ENCODE measurements at regions not wholly inside any gene's neighbourhood (a gene's known extent, or its start where the extent isn't known, plus 50 kb on each side); places are given as distances from the start of the nearest gene placed in this dataset.
"Not testable (repeated sequence)": the region's sequence is repeated elsewhere in the genome, so short reads cannot be mapped to it uniquely, and the experiment has no call there.

DNA sequence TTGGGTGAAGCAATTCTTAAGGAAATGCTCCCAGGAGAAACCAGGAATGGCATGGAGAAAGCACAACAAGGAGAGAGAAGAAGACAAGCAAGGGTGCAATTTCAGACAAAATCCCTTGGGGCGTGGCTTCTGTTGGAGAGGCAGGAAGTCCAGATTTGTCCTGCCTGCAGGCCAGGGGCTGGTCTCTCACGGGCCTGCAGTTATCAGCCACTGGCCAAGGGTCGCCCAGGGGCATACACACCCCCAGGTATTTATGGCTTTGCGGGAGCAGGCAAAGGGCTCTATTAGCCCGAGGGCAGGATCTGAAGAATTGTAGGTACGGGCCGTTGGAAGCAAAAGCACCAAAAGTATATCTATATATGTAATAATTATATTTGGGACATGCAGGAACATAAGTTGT lies 87.7 kb downstream of the IYD start:
- DNase-seq (ENCODE audit: low read depth in 4 of 4, low spot score in 2 of 4), result no peak

DNA sequence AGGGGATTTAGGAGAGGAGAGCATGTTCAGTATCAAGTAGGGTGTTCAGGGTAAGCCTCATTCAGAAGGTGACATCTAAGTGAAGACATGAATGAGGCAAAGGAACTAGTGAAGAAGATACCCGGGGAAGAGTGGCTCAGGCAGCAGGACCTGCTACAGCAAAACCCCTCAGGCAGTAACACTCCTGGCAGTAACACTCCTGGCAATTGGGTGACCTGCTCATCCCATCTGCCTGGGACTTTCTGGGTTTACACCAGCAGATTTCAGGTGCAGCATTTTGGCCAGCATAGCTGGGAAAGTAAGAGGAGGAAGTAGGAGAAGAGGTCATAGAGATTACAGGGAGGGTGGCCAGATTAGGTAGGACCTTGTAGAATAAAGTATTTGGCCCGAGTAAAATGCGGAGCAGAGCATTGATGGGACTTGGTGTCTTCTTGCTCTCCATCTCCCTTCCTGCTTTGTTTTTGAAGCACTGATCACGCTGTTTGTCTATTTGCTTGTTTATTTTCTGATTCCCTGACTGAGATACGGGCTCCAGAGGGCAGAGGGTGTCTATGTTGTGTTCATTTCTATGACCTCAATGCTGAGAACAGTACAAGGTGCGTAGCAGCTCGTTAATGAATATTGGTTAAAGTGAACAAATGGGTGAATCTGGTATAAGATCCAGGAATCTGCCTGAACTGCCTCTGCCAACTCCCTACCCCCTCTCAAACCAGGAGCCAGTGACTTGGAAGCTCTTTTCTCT lies 88.3 kb downstream of the IYD start:
- DNase-seq (ENCODE audit: low read depth in 4 of 4, low spot score in 2 of 4), result no peak

DNA sequence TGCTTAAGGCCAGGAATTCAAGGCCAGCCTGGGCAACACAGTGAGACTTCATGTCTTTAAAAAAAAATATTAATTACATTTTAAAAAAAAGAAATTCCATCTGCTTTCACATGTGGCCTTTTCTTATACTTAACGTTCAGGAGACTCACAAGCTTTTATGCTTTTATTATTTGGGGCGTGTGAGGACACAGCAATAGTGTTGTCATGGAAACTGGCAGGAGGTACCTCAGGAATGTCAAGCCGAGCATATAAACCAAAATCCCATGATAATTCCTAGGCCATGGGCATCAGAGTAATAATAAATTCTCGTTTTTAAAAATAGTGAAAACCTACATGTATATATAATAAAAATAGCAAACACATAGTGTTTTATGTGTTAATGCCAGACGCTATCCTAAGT lies 89.8 kb downstream of the IYD start:
- DNase-seq (ENCODE audit: low read depth in 4 of 4, low spot score in 2 of 4), result no peak

DNA sequence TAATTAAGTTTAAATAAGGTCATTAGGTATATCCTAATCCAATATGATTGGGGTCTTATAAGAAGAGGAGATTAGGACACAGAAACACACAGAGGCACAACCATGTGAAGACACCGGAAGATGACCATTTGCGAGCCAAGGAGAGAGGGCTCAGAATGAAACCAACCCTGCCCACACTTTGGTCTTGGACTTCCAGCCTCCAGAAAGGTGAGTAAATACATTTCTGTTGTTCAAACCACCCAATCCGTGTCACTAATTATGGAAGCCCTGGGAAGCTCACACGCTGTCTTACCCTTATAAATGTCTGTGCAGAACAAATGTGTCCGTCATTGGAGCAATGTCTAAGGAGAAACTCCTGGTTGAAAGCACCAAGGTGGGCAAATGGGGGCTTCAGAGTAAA lies 95.0 kb downstream of the IYD start:
- no peak for DNase-seq (ENCODE audit: low read depth in 4 of 4, low spot score in 2 of 4)

DNA sequence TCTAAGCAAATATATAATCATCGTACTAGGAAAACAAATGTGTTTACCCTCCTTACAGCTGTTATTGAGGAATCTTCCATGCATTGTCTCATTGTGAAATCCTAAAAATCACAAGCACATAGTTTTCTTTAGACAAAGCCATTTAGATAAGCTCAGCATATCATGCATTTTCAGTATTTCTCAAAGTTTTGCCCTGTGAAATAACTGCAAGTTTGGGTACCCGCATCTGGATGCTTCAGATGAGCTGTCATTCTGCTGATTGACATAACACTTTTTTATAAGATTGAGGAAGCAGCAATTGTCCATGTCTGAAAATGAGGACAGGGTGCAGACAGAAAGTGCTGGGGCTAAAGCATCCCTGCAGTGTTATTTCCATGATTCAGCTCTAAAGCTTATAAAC lies 96.2 kb downstream of the IYD start:
- no peak for DNase-seq (ENCODE audit: low read depth in 4 of 4, low spot score in 2 of 4)

DNA sequence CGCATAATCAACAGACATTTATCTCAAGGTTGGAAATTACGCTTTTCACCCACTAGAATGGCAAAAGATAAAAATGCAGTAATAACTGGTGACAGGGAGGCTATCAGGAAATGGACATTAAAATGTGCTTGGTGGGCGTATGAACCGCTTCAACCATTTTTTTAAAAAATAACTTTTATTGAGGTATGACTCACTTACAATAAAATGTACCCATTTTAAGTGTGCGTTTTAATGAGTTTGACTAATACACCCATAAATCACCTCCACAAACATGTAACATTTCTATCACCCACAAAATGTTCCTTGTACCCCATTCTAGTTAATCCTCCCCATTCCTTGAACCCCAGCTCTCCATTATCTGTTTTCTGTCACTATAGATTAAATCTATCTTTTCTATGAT lies 96.8 kb downstream of the IYD start:
- no peak for DNase-seq (ENCODE audit: low read depth in 4 of 4, low spot score in 2 of 4)

DNA sequence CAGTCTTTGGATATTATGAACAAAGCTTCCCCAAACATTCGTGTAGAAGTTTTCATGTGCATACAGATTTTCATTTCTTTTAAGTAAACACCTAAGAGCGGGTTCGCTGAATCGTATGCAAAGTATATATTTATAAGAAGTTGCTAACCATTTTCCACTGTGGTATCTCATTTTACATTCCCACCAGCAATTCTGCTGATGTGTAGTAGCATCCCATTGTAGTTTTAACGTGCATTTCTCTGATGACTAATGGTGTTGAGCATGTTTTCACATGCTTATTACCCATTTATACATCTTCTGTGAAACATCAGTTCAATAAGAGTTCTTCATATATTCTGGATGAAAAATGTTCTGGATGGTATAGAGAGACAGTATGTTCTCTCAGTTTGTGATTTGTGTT lies 97.4 kb downstream of the IYD start:
- no peak for DNase-seq (ENCODE audit: low read depth in 4 of 4, low spot score in 2 of 4)

DNA sequence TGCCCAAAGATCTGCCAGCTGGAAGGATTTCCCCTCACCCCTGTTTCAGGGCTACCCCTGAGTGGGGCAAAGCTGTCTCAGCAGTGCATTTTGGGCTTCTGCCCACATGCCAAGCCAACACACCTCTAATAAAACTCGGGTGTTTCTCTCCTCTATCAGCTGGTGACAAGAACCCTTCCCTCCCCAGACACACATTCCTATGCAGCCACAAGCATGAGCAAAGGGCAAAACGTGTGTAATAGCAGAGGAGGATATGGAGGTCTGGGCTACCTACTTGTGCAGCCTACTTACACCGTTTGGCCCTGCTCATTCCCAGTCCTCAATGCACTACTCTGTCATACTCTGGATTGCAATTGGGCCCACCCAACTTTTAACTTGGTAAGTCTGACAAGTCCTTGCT lies 101.3 kb downstream of the IYD start:
- DNase-seq (ENCODE audit: low read depth in 4 of 4, low spot score in 2 of 4), result no peak

DNA sequence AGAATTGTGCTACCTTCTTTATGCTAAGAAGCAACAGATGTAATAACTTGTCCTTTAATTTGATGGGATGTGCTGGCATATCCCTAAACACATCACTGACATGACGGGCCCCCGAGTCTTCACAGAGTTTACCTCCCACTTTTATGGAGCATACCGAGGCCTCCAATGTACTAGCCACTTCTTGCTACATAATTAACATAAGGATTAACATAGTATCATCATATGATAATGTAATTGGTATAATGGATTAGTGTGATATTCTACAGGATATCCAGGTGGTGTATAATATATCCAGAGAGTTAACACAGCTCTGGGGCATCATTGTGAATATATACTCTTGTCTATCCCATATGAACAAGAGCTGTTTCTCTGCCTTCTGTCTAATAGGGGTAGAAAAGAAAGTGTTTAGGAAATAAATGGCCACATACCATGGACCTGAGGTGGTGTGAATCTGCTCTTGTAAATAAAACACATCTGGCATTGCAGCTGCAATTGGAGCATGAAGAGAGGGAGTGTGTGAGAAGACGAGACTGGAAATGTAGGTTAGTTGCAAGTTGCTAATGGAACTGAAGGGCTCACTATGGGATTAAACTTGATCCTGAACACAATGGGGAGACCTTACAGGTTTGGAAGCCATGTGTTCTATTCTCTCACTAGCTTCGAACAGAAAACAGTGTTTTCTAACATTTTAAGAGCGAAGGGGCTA lies 102.3 kb downstream of the IYD start:
- no peak for DNase-seq (ENCODE audit: low read depth in 4 of 4, low spot score in 2 of 4)

DNA sequence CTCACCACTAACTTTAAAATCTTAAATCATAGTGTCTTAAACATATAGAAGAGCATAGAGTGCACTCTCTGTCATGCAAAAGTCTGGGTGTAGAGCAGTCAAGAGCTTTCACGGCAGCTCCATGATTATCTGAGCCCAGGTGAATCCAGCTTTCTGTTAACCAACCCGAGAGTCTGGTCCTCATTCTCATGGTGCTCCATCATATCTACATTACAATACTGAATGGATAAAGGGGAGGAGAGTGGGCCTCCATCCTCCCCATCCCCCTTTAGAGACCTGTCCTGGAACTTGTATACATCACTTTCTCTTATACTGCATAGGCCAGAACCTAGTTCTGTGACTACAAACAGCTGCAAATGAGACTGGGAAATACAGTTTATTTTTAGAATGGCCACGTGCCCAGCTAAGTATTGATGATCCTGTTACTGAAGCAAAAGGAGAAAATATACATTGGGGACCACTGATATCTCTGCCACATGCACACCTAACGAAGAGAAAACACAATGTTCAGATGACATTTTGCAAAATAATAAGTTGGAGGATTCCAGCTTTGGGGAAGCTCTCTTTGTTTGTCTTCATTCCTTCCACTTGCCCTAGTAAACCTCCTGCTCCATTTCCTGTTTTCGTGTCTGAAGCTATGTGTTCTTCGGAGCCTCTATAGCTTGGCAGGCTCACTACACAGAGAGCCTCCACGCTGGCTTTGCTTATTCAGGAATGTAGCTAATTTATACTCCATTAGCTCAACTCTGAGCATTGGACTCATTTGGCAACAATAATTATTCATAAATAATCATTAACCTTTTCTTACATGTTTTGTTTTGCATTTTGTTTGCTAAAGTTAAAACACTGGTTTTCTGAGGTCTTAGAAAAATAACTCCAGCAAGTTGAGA lies 110.1 kb downstream of the IYD start:
- DNase-seq (ENCODE audit: low read depth in 4 of 4, low spot score in 2 of 4), result peak in 3 of 4 donors; percentile 32 to 56 (median 38)

DNA sequence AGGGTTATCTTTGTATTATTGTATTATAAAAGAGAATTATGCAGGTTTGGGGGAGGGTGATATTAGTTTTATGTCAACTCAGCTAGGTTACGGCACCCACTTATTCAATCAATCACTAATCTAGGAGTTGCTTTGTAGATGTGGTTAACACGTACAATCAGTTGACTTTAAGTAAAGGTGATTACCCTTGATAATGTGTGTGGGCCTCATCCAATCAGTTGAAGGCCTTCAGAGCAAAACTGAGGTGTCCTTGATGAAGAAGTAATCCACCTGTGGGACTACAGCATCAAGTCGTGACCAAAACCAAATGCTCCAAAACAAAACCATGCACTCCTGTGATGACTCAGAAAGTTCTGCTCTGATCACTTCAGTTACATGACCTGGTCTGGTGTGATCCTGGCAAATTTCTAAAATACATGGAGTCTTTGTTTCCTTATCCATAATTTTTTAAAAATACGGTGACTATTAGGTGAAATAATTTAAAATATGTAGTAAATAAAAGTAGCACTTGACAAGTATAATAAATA lies 114.1 kb downstream of the IYD start:
- DNase-seq (ENCODE audit: low read depth in 4 of 4, low spot score in 2 of 4), result no peak

DNA sequence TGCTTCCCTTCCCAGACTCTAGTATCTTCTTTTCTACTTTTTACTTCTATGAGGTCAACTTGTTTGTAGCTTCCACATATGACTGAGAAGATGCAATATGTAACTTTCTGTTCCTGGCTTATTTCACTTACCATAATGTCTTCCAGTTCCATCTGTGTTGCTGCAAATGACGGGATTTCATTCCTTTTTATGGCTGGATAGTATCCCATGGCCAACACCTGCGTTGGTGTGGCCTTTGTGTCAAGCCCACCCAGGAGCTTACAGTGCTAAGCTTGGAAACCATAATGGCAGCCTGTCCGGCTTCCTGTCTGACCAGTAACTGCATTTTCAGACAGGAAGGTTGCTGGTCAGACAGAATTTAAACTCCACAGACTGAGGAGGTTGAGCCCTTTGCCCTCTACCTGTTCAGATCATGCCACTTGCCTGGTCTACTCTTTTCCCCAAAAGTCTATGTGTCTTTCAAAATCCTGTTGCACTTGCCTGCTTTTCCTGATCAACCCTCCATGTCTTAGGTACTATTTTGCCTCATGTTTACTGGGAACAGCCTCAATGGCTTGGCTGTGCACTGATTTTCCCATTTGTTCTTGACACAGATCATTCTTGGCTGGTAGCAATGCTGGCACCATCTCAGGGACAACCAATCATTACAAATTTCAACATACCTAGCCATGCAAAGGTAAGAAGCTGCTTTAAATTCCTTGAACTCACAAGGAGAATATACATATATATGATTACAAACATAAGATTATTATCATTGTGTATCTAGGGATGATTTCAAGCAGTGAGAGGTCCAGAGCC lies 114.3 kb upstream of the PLEKHG1 start:
- no peak for DNase-seq (ENCODE audit: low read depth in 4 of 4, low spot score in 2 of 4)

DNA sequence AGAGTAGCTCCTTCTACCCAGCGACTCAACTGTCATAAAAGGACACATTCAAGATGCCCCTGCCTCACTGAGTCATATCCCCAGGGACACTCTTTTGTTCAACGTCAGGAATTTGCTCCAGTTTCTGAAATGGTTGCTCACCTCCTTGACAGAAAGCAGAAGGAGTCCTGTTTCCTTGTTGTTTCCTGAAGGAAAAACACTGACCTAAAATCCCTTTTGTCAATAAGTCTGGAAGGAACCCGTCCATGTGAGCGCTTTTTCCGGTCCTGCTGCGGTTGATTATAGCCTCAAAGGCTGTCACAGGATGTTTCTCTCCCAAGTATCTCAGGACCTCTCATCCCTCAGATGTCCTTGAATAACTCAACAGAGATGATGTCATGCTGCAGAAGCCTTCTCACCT lies 113.6 kb upstream of the PLEKHG1 start:
- no peak for DNase-seq (ENCODE audit: low read depth in 4 of 4, low spot score in 2 of 4)

DNA sequence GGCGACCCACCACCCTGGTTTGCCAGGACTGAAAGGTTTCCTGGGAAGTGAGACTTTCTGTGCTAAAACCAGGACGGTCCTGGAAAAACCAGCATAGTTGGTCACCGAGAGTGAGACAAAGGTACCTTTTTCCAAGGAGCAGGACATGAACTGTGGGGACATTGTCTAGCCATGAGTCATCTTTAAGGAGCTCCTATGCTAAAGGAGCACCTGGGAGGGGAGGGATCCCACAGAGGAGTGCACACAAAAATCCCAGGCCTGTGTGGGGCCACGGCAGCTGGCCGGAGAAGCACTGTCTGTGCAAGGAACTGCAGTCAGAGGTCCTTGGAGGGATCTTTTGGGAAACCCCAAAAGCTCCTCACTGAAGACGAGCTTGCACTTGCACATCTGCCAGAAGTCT lies 109.1 kb upstream of the PLEKHG1 start:
- no peak for DNase-seq (ENCODE audit: low read depth in 4 of 4, low spot score in 2 of 4)

DNA sequence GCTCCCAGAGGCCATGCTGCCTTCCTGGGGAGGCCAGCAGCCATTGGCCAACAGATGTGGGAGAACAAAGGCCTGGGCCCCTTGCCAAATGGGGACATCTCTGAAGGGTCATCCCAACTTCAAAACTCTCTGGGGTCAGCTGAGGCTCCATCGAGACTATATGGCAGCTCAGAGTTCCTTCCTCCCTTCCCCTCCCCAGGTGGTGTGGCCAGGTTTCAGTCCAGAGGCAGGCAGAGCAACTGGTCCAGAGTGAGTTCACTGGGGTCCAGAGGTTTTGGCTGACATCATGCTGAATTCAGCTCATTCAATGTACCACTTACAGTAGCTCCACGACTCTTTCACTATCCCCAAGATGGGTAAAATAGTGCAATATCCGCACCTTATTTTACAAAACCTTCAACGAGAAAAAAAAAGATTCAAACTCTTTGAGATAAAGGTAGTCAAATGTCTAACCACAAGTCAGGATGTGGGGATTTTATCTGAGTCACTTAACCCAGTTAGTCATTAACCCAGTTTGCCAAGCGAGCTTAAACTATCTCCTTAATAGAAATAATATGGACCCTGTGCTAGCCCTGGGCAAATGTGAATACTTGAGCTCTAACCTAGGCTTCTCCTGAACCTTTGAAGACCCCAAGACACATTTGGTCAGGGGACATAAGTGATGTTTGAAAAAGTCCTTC lies 108.4 kb upstream of the PLEKHG1 start:
- DNase-seq (ENCODE audit: low read depth in 4 of 4, low spot score in 2 of 4), result no peak

DNA sequence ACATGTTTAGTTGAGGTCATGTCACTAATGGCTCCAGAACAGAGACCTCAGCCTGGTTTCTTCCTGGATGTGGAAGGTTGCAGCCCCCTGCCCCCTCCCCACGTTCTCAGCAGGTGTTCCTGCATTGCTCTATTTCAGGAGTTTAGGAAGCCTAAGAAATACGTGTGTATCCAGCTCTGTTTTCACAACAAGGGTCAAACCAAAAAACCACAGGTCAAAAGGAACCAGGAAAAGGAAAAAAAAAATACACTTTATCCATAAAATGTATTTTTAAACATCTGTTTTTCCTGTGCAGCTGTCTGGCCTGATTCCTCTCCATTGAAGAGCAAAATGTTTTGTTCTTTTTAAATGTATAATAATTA lies 107.9 kb upstream of the PLEKHG1 start:
- no peak for DNase-seq (ENCODE audit: low read depth in 4 of 4, low spot score in 2 of 4)

DNA sequence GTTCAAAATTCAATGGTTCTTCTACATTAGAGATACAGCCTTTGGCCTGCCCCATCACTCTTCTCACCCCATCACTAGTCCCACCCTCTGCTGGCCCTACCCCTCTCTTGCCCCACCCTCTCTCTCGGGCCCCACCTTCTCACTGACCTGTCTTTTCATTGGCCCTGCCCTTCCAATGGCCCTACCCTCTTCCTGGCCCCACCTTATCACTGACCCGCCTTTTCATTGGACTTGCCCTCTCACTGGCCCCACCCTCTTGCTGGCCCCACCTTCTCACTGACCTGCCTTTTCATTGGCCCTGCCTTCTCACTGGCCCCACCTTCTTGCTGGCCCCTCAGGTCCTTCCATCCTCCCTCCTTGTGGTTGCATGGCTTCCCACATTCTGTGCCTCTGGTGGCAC lies 107.2 kb upstream of the PLEKHG1 start:
- no peak for DNase-seq (ENCODE audit: low read depth in 4 of 4, low spot score in 2 of 4)

DNA sequence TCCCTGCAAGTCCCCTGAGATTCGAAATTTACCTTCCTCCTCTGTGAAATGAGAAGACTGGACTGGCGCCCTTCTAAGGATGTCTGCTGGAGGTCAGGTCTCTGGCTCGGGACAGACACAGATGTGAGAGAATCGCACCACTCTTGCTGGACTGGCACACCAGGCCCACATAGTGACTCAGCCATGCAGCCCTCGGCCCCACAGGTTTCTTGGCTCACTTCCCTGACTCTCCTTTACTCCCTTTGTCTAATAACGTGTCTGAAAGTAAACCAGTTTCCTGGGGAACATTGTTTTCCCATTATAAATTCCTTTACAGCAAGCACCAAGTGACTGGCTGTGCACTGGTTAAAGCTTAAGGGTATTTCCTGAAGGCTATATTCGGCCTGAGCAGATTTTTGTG lies 106.7 kb upstream of the PLEKHG1 start:
- no peak for DNase-seq (ENCODE audit: low read depth in 4 of 4, low spot score in 2 of 4)

DNA sequence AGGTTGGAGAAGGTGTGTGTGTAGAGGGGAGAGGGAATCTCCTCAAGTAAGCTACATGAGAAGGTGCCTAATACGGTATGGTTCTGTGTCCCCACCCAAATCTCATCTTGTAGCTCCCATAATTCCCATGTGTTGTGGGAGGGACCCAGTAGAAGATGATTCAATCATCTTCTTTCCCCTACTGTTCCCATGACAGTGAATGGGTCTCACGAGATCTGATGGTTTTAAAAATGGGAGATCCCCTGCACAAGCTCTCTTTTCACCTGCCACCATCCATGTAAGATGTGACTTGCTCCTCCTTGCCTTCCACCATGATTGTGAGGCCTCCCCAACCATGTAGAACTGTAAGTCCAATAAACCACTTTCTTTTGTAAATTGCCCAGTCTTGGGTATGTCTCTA lies 106.1 kb upstream of the PLEKHG1 start:
- DNase-seq (ENCODE audit: low read depth in 4 of 4, low spot score in 2 of 4), result not testable (repeated sequence)

DNA sequence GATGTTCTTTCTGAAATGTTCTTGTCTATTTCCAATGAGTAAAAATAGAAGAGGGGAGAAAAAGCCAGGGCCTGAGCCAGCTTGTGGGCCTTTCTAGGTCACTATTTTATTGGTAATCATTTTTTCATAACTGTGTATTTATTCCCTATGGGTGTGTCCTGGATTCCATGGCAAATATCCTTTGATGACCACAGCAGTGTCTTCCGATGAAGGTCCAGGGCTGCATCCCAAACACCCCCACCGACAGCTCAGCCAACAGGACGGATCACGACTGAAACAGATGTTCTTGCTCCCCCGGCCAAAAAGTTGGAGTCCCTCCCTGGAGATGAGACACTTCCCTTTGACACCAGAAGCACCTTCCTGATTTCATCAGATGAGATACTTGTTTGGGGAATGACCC lies 105.4 kb upstream of the PLEKHG1 start:
- no peak for DNase-seq (ENCODE audit: low read depth in 4 of 4, low spot score in 2 of 4)

Measured in left renal cortex interstitium (tissue), 4 donors.